NCI-H1048 (cell line): ENCODE measurements at regions not wholly inside any gene's neighbourhood (a gene's known extent, or its start where the extent isn't known, plus 50 kb on each side); places are given as distances from the start of the nearest gene placed in this dataset.

ENCODE experiments used
- DNase-seq: peaks from one replicate; lab custom pipeline; 2025; lab: John Stamatoyannopoulos, UW

DNA sequence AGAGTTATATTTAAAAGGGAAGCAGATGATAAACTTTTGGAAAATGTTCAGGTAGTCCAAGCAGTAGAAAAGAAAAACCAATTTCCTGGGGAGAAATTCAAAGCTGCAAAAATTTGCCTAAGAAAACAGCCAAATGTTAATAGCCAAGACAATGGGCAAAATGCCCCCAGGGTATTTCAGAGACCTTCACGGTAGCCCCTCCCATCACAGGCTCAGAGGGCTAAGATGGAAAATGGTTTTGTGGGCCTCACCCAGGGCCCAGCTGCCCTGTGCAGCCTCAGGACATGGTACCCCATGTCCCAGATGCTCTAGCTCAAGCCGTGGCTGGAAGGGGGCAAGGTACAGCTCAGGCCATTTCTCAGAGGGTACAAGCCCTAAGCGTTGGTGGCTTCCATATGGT, 391.0 kb downstream of the ZIC4 start:
- DNase-seq = no peak

DNA sequence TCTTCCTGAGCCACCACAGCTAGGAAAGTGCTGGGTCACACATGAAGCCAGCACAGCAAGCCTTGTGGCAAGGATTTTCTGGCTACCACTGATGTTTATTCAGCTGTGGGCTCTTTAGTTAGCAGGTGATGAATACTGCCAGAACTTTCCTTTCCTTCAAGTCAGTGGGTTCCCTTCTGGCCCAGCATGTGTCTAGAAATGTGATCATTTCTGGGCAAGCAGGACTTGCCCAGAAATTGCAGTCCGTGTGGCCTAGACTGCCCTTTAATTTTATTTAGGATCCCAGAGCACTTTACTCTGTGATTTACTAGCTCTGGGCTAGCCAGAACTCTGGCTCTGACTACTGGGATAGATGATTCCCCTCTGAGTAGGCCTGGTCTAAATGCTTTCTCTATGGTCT, 397.5 kb downstream of the ZIC4 start:
- no peak for DNase-seq

DNA sequence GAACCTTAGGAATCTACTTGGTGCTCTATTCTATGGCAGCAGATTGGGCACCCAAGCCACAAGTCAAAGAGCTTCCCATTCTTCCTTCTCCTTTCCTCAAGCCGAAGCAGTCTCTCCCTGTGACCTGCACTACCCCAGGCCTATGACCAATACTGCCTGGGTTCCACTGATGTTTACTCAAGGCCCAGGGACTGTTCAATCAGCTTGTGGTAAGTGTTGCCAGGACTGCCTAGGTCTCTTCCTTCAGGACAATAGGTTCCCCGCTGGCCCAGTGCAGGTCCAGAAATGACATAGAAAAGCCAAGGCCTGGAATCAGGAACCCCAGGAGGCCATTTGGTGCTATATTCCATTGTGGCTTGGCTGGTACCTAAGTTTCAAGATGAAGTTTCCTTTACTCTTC, 397.9 kb downstream of the ZIC4 start:
- DNase-seq = no peak

DNA sequence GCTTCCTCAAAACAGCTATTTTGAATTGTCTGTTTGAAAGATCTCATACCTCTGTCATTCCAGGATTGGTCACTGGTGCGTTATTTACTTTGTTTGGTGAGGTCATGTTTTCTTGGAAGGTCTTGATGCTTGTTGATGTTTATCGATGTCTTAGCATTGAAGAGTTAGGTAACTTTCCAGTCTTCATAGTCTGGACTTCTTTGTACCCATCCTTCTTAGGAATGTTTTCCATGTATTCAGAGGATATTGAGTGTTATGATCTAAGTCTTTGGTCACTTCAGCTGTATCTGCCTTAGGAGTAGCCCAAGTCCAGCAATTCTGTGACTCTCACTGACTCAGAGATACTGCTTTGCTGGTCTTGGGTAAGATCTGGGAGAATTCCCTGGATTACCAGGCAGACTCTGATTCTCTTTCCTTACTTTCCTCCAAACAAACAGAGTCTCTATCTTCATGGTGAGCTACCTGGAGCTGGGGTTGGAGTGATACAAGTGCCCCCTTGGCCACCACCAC, 398.6 kb downstream of the ZIC4 start:
- DNase-seq = no peak

DNA sequence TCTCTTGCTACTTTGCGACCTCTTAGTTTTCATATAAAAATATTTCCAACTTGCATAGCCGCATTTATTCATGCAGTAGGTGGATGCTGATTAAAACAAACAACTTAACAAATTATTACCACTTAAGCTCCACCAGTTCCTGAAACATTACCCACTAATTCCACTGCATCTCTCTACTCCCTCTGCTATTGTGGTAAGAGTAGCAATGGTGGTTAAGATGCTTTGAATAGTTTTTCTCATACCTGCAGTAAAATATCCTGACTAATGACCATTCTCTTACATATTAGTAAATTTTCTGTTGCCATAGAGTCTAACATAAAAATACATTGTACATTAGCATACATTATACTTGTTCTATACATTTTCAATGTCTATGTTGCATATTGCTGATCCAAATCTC, 397.6 kb upstream of the PLSCR5 start:
- no peak for DNase-seq

DNA sequence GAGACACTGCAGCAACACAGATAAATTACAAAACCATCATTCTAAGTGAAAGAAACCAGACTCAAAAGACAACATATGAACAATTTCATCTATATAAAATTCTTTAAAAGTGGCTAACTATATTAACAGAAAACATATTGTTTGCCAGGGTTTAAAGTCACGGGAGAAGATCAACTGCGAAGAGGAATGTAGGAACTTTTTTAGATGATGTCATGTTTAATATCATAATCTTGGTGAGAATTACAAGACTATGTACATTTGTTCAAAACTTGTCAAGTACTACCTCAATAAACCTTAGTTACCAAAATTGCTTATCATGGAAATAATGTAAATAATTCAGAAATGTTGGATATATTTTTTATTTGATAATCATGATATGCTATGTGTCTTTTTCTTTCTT, 395.1 kb upstream of the PLSCR5 start:
- DNase-seq = no peak

DNA sequence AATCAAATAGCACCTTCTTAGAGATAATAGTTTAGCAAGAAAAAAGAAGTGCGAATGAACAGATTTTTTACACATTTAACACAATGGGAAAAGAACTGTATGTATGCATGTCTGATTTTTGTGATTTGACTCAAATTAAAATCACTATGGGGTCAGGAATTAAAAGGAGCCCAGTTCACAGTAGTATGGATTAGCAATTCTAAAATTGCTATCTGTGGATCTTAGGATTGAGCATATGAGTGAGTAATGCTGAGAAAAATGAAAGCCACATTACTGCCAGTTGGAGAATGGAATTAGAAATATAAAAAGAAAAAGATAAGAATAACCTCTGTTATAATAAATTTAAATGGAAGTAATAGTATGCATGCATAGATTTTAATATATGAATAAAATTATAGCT, 386.8 kb upstream of the PLSCR5 start:
- DNase-seq = no peak

DNA sequence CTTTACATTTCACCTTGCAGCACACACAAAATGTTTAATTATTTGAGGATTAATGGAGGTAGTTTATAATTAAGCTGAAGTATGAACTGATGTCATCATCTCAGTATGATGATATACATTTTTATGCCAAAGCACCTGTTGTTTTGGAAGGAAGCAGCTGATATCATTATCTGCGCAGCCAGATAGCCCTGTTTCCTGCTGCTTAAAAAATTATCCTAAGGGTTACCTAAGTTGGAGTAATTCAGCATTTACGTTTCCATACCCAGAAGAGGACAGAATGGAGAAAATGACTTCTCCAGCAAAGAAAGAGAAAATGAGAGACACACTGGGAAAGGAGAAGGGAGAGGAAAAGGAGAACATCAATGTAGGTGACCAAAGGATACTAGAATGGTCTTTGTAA, 370.3 kb upstream of the PLSCR5 start:
- DNase-seq = no peak

DNA sequence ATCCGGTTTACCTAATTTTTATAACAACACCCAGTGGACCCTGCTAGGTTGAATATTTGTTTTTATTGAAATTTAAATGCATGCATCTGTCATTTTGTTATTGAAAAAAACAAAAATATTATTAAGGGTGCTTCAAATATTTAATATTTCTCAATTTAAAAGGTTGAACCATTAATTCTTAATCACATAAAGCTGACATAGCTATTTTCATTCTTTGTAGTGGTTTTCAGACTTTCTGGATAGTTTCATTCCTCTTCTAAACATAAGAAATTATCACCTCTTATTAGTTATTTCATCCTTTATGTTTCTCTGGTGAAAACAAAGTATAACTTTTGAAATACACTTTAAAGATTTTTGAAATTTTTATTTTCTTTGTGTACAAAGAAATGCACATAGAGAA, 369.9 kb upstream of the PLSCR5 start:
- DNase-seq = no peak

DNA sequence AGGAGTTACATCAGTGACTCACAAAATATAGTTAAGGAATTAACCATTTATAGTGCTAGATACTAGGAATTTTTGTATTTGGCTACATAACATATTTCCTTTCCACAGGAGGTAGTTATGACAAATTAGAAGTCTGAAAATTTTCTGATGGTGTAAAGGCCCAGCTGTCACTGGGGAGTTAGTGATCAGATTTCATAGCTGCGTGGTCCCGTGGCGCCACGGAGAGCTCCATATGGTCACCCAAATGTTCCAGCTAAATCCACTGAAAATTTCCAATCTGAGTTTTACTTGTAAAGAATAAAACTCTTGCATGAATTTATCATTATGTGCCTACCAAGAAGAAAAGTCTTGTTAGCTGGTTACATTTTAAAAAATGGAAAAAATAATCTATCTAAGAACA, 368.9 kb upstream of the PLSCR5 start:
- no peak for DNase-seq

DNA sequence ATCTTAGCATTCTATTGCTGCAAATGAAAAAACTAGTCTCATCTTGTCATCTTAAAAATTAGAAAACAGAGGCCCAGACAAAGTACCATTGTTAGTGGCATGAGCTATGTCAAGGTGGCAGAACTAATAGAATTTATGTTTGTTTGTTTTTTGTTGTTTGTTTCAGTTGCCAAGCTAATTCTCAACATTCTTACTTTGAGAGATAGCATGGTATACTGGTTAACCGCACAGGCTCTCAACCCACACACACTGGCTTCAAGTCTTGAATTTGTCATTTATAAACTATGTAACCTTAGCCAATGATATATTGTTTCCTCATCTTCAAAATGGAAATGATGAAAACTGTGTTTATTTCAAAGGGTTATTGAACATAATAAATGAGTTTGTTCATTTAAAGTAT, 367.6 kb upstream of the PLSCR5 start:
- no peak for DNase-seq

DNA sequence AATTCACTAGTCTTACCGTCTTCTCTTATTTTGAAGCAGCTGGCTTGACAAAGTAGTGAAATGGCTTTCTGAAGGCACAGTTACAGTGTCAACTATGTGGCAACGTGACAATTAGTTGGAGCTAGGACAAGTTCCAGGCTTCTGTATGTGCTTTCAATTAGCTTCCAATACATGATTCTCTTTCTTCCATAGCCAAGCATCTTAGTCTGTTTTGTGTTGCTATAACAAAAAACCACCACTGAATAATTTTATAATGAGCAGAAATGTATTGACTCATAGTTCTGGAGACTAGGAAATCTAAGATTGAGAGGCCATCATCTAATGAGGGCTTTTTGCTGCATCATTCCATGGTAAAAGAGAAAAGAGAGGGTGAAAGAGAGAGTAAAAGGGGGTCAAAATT, 365.1 kb upstream of the PLSCR5 start:
- DNase-seq = no peak

DNA sequence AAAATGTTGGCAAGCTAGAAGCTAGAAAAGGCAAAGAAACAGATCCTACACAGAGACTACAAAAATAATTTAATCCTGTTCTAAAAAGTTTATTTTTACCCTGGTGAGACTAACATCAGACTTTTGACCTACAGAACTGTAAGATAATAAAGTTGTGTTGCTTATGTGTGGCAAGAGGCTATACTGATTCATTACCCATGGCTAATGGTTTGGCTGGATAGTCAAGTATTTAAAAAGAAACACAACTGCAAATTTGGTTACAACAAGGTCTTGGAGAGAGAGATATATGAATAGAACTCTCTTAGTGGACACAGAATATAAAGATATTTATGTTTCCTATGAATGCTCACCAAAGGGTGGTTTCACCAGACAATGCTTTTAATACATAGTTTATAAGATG, 364.2 kb upstream of the PLSCR5 start:
- no peak for DNase-seq

DNA sequence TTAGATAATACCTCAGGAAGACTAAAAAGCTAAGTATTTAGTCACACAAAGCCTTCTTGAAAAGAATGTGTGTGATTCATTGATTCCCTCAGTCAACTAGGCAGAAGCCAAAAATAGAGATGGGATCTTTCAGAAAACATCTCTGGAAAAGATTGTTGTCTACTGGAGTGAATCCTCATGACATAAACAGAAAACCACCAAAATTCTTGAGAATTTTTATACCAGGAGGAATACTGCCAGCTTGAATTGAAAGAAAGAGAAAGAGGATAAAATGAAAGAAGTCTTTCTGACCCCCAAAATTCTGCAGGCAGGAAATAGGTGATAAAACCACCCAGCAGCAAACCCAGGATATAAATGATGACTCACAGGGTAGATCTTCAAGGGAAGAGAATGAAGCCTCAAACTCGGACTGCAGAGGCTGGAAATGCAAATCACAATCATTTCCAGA, 363.1 kb upstream of the PLSCR5 start:
- no peak for DNase-seq

DNA sequence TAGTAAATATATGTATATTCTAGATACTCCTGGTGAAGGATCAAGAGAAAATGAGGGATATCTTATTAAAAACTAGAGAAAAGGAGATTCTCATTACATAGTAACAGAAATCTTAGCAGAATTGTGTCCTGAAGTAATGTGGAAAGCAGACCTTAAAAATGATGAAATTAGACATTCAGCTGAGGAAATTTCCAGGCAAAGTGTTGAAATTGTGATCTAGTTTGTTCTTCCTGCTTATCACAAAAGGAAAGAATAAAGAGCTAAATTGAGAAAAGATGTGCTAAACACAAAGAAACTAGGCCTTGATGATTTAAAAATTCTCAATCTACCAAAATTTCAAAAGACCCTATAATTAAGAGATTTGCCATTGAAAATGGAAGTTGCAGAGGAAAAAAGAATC, 362.6 kb upstream of the PLSCR5 start:
- DNase-seq = no peak

DNA sequence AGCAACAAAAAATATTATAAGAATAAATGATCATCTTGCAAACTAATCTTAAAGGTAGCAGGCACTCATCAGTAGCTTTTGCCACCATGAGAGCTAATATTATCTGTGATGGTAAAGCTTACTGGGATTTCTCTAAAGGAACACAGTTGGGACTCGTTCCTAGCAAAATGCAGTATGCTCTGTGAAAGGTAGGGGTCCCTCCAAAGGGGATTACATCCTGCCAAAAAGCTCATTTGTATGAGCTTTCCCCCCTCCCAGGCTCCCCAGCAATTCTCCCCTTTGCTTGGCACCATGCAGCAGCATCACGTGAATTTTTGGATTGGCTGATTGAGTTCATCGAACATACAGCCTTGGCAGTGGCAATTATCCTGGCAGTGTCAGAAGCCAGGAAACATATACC, 361.0 kb upstream of the PLSCR5 start:
- DNase-seq = no peak

DNA sequence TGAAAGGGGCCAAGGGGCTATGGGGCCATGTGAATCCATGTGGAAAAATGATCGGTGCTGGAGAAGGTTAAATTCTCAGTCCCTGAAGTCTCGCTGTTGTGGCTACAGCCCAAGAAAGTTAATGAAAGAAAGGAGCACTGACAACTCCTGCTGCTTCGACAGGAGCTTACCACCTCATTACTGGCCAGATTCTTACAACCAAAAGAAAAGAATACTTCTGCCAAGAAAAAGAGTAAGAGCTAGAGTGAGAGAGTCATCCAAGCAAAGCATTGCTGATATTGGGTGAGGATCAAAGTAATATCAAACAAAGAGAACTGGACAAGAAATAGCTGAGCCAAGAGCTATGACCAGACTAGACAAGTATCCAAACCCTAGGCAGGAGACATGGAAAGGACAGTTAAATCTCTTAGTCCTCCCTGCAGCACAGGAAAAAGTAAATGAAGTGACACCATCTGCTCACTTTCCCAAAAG, 348.4 kb upstream of the PLSCR5 start:
- DNase-seq = no peak

DNA sequence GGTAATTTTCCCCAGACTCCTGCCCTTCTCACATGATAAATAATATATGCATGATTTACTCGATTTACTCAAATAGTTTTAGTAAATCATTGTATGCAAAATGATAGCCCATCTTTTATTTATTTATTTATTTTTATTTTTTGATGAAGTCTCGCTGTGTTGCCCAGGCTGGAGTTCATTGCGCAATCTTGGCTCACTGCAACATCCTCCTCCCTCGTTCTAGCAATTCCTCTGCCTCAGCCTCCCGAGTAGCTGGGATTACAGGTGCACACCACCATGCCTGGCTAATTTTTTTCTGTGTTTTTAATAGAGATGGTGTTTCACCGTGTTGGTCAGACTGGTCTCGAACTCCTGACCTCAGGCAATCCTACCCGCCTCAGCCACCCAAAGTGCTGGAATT, 343.8 kb upstream of the PLSCR5 start:
- DNase-seq = no peak

DNA sequence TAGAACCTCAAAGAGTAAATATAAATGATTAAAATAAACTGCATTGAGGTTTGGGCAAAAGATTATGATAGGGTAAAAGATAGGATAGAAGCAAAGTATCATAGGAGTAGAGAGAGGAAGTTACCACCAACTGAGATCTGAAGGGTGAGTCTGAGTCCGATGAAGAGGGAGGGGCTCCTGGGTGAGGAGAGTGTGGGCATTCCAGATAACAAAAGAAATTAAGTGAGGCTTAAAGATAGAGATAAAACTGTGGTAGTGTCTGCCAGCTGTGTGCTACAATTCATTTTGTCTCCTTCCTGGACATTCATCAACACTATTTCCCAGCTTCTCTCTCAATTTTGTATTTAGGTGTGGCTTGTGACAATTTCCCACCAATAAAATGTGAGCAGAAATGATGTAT, 343.0 kb upstream of the PLSCR5 start:
- DNase-seq = no peak

DNA sequence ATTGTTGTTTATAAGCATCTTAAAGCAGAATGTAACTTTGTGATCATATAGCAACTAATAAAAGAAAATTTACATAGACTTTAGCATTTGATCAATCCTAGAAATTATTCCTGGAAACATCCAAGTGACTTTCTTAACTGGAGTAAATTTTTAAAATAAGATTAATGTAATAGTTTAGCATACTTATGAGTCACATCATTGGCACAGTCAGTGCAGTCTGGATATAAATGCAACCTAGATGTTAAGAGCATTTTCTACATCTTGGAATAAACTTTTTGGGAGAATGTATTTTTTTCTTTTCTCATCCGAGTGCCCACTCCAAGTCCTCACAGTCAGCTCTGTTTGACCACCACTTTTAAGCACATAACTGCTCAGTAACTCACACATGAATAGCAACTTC, 324.6 kb upstream of the PLSCR5 start:
- DNase-seq = no peak

DNA sequence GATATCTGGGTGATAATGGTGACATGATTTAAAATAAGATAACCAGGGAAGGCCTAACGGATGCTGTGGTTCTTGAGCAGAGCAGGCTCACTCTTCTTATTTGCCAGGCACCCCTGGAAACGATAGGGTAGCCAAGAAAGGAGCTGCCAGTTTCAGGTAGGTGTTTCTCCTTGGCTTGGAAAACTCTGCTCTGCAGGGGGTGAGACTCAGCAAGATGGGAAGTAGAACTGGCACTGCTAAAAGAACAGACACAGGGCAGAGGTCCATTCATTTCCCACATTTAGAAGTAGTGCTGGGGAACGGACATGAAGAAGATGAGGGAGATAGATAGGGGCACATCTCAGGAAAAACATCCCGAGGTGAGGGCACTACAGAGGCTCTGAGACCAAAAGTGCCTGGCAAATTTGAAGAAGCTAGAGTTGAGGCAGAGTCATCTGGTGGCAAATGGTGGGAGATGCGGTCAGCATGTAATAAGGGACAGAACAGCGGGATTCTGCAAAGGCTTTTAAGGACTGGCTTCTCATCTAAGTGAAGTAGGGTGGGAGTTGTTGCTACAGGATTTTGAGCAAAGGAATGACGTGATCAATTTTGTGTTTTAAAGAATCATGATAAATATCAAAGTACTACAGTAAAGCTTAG, 323.4 kb upstream of the PLSCR5 start:
- DNase-seq = no peak

DNA sequence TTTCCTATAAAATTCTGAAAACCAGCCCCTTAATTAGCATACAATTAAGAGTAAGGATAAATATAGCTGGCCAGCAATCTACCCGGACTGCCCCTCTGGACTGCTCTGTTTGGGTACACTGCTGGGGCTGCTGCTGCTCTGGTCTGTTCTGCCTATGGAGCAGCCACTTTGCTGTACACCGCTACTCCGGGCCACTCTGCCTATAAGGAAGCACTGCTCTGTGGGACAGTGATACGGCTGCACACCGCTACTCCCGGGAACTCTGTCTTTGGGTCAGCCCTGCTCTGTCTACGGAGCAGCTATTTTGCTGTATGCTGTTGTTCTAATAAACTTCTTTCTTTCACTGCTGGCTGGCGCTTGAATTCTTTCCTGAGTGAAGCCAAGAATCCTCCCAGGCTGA, 316.5 kb upstream of the PLSCR5 start:
- no peak for DNase-seq

DNA sequence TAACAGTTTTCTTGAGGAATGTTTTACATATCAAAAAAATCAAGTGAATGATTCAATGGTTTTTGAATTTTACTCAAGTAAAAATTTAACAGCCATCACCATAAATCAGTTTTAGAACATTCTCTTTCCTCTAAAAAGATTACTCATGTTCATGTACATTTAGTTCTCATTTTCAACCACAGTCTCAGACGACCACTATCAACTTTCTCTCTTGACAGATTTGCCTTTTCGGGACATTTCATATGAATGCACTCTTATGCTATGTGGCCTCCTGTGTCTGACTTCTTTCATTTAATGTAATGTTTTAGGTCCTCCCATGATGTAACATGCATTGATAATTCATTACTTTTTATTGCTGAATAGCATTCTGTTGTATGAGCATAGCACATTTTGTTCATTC, 309.3 kb upstream of the PLSCR5 start:
- DNase-seq = no peak

DNA sequence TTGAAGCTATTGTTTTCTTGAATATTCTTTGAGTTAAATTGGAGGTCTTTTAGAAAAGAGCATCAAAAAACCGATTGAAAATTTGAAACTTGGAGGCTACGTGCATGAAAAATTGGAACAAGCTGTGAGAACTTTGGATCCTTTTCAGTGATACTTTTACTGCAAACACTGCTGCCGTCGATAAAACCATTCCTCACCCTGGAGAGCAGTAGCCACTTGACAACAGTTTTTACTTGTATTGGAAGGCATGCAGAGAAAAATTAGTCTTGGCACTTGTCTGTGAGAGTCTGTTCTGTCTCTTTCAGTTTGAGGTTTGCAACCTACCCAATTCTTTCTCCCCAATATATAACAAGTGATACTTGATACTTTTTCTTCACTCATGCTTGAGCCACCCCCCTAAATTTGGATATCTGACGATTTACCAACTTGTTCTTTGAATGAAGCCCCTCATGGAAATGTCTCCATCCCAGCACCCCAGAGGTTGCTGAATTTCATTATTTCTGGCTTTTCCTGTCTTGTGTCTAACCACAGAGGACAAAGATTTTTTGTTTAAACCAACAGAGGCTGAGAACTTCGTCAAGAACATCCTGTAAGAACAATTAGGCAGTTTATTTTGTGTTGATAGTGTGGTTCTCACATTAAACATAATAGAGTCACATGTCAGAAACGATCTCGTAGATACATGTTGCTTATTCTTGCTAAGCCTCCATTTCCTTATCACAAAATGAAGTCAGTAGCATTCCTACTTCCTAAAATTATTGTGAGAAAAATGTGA, 307.3 kb upstream of the PLSCR5 start:
- DNase-seq = no peak
